ENCODE measurements at regions not wholly inside any gene's neighbourhood (a gene's known extent, or its start where the extent isn't known, plus 50 kb on each side); places are given as distances from the start of the nearest gene placed in this dataset.

DNA sequence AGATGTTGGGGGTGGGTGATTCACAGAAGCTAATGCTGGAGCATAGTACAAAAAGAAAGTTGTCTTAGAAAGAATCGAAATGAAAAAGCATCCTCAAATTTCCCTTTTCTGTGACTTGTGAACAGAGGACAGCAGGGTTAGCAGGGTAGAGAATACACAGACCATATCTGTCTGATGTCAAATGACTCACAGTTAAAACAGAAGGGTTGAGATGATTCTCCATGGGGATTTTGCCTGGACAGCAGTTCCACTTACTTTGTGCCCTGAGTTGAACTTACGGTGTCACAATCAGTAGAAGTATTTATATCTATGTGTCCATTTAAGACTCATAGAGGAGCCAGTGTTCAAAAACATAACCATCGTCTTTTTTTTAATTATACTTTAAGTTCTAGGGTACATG lies 801.6 kb downstream of the KCTD16 start:
- no peak for DNase-seq (ENCODE audit: low spot score)

DNA sequence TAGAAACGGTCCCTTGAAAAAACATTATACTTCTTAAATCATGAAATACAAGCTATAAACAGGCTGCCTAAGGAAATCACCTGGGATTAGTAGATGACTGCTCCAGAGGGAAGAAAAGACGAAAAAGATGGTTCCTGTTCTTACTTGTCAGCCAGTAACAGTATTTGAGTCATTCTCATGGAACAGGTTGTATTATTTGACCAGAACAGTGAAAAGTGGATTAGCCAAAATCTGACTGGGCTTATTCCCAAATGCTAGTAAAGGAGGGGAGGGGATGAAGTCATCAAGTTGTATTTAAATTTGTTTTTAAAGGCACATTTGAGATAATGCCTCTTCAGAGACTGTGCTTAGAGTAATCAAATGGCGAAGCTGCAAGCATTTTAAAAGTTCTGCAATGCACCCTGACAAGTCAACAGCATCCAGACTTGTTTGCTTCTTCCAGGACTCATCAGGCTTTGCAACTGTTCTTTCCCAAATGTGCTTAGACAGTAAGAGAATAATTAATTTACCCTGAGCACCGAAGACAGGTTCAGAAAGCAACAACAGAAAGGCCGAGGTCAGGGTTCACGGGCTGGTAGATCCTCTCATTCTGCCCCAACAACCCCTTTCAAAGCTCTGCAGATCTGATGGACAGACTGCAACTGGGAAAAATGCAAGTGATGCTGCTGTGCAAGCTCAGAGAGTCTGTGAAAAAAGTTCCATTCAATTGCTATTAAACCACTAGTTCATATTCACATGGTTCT lies 800.6 kb downstream of the KCTD16 start:
- DNase-seq (ENCODE audit: low spot score): no peak

- no peak for DNase-seq (ENCODE audit: low spot score)
Observed at GRCh38 chr5:144960296-144960695, 789.6 kb downstream of the KCTD16 start.

DNA sequence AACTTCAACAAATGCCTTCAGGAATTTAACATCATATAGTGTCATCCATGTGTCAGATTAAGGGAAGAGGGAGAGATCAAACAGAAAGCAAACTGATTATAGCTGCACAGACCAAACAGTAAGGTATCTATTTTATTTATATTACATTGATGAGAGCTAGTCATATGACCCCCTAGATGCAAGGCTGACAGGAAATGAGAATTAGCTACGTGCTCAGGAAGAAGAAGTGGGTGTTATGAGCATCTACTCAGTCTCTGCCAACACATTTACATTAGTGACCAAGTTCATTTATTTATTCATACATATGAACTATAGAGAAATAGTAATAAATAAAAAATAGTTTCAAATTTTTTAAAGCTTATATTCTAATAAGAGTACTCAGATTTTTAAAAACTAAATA lies 787.3 kb downstream of the KCTD16 start:
- no peak for DNase-seq (ENCODE audit: low spot score)

- no peak for DNase-seq (ENCODE audit: low spot score)
Observed at GRCh38 chr5:144950996-144951395, 780.3 kb downstream of the KCTD16 start.

GRCh38 chr5:144947023-144947422 lies 776.4 kb downstream of the KCTD16 start:
- DNase-seq (ENCODE audit: low spot score): no peak

DNA sequence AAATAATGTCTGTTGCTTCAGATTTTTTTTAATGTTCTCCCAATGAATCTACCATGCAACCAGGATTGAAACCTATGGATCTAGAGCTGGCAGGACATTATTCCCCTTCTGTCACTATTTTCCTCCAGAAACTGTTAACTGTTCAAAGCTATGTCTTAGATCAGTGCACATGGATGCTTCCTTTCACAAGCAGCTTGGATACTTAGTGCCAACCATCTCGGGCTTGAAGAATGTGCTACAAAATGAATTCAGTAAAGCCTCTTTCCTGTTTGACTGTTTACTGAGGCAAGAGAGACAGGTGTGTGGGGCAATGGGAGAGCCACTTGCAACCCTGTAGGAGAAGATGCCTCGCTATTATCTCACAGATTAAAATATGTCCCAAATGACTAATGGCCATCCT lies 774.8 kb downstream of the KCTD16 start:
- DNase-seq (ENCODE audit: low spot score): no peak

DNA sequence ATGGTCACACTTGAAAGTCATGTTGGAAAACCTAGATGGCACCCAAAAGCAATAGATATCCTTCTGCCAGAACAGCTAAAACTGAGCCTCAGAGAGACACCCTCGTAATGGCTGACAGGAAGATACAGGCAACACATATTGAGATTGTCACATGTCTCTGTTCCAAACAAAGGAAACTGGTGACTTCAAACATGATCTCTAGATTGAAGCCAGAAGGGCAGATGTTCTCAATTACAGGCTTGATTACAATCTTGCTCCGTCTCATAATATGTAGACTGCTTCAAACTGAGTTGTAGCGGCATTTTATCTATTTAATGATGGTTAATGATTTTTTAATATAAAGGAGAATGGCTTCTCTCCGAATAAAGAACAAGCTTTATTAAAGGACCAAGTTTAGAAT lies 774.3 kb downstream of the KCTD16 start:
- no peak for DNase-seq (ENCODE audit: low spot score)

DNA sequence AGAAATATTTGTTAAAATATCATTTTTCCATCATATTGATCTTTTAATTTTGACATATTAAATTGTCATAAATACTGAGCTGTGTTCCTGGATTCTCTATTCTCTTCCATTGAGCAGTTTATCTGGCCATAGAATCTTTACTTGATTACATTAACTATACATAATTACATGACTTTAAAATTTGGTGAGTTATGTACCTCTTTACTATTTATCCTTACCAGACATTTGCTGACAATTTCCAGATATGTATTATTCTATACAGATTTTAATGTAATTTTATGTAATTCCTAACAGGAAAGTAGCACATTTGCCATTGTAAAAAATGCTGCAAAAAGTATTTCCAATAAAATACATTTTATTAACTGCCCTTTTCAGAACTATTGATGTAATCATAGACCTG lies 770.3 kb downstream of the KCTD16 start:
- DNase-seq (ENCODE audit: low spot score): no peak

- no peak for DNase-seq (ENCODE audit: low spot score)
Observed at GRCh38 chr5:144918371-144918770, 747.7 kb downstream of the KCTD16 start.

DNA sequence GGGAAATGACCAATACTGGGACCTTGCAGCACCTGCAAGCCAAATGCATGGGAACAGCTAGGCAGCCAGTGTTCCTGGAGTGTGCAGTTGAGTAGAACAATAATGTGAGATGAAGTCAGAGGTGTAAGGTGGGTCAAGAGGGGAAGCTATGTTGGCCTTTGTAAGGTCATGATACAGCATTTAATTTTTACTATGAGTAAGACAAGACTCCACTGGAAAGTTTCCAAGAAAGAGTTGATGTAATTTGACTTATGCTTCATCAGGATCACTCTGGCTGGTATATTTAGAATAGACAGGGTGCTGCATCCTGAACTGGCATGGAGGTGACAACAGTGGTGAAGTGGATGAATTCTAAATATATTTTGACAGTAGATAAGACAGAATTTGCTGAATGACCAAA lies 744.8 kb downstream of the KCTD16 start:
- no peak for DNase-seq (ENCODE audit: low spot score)

DNA sequence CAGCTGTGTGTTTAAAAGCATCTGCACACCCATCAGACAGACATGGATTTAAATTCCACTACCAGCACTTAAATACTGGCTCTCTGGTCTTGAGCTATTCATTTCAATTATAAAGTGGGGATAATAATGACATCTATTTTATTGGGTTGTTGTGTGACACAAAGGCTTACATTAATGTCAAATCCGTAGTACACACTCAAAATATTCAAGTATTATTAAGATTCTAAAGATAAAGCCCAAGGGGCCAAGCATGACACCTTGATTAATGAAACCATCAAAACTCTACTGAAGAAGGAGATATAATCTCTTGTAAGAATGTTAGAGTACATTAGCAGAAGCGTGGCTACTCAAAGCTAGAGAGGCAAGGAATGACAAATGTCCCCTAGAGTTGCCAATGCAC lies 743.0 kb downstream of the KCTD16 start:
- DNase-seq (ENCODE audit: low spot score): no peak

DNA sequence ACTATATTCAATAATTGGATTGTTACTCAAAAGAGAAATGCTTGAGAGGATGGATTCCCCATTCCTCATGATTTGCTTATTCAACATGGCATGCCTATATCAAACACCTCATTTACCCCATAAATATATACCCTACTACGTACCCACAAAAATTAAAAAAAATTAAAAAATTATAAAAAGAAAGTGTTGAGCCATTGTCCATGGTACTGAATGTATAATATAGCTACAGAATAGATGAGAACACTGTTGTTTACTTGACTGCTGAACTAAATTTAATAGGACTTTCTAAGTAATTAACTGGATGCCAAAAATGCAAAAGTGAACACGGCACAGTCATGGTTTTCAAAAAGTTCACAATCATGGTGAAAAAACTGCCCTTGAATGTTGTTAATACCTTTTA lies 725.8 kb downstream of the KCTD16 start:
- no peak for DNase-seq (ENCODE audit: low spot score)

- no peak for DNase-seq (ENCODE audit: low spot score)
Observed at GRCh38 chr5:144886668-144887067, 716.0 kb downstream of the KCTD16 start.

- no peak for DNase-seq (ENCODE audit: low spot score)
Observed at GRCh38 chr5:144882739-144883283, 712.1 kb downstream of the KCTD16 start.

GRCh38 chr5:144880513-144880912 lies 709.8 kb downstream of the KCTD16 start:
- DNase-seq (ENCODE audit: low spot score): no peak

DNA sequence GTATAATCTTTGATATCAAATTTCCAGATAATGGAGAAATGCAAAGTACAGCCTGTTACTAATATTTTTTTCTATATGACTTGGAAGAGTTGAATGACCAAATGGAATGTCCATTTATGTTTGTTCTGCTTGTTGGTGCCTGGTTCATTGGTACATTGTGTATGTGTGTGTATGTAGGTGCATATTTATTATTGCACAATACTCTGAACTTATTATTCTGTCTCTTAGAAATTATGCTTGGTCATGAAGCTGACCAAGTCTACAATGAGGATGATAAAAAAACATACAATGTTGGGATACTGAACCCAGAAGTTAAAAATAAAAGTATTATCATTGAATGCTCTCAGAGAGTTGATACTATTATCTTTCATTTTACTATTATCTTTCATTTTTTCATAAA lies 706.3 kb downstream of the KCTD16 start:
- DNase-seq (ENCODE audit: low spot score): no peak

- DNase-seq (ENCODE audit: low spot score): no peak
Observed at GRCh38 chr5:144873076-144873475, 702.4 kb downstream of the KCTD16 start.

DNA sequence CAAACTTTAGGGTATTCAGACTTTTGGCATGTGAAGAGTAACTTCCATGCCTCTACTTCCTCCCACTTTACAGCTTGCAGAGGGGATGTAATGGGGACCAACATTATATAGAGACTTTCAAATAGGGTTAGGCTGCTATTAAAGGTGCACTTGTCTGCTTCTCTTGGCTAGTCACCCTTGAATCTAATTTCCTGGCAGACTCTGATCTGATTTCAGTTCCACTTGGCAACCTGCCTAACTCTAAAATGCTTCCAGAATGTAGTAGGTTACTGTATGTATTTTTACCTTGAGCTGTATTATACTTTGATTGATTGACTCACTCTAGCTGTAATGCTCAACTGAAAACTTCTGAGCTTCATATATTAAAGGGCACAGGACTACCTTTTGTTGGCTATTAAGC lies 693.4 kb downstream of the KCTD16 start:
- no peak for DNase-seq (ENCODE audit: low spot score)

DNA sequence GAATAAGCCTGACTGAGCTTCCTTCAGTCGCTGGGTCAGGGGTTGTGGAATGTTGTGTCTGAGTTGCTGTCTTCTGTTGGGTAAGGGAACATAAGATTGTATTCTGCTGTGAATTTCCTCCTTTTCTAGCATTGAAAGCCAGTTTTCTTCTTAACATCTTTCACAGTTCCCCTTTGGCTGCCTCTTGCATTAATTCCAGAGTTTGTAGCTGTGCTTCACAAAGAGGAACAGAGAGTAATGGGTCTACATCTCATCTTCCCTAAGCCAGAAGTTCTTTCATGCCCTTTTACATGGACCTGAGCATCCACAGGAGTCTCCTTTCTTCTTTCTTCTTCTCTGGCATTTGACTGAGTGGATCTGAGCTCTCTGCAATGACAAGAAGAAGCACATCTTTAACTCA lies 686.8 kb downstream of the KCTD16 start:
- no peak for DNase-seq (ENCODE audit: low spot score)

DNA sequence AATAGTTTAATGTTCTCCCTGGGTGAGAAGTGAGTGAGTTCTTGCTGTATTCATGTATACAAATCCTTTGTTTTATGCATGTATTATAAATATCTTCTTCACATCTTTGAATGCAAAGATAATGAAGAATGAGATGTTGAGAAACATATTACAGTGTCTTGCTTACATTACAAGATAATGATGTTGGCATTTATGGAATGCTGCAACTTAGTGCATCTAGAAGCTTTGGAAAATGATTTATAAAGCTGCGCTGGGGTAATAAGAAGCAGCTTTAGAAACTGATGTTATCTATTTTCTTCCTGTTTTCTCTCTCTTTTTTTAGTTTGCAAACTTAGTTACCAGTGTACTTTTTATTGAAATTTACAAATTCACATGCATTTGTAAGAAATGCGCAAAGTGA lies 673.4 kb downstream of the KCTD16 start:
- DNase-seq (ENCODE audit: low spot score): no peak

- DNase-seq (ENCODE audit: low spot score): no peak
Observed at GRCh38 chr5:144832416-144832815, 661.7 kb downstream of the KCTD16 start.

GRCh38 chr5:144831650-144832049 lies 661.0 kb downstream of the KCTD16 start:
- DNase-seq (ENCODE audit: low spot score): no peak

DNA sequence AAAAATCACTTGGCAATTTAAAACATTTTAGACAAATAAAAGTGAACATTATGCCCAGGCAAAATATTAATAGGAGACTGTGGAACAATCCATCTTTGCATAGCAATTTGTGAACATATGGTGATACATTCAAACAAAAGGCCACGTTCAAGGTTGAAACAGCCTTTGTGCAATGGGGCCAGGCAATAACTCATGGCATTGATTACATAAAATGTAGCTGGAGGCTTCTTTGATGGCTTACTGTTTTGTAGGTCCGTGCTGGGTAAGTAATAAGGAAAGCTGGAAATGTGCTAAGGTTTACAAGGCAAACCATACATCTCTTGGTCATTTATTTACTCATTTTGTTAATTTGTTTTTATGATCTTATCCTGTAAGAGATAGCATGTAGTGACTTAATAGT lies 651.8 kb downstream of the KCTD16 start:
- DNase-seq (ENCODE audit: low spot score): no peak
